HG03469 (cell line): ENCODE measurements at regions not wholly inside any gene's neighbourhood (a gene's known extent, or its start where the extent isn't known, plus 50 kb on each side); places are given as distances from the start of the nearest gene placed in this dataset.

Source experiments
- ATAC-seq: cut with Tn5 transposase; IDR thresholded peaks from one replicate; pipeline ENCODE4 v1.9.1; 2021; ENCODE audit warnings: mild to moderate bottlenecking, moderate library complexity, moderate number of reproducible peaks; ENCODE audit not compliant: unreplicated experiment

DNA sequence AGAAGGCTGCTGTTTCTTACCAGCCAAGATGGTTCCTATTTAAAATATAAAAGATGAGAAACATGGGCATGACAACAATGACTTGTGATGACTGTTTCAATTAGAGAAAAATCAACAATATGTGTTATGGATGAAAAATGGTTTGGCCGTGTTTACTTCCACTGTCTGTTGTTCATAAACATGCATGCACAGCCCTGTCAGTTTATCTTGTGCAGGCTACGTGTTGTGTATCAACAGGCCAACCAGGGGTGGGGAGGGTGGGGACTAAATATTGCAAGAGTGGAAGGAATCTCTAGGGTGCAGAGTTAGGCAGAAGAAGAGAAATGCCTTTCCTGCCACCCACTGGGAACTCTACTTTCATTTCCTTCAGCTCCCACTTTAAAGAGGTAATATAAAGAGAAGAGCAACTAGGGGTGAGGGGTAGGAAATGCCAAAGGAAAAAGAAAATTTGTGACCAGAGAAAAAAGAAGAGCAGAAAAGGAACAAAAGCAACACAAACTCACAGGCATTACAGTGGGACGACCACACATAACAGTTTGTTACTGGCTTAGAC, 116.8 kb upstream of the MEIS1 start:
- ATAC-seq, result no peak

- no peak for ATAC-seq
Measured at GRCh38 chr2:66317268-66317890, 117.5 kb upstream of the MEIS1 start.

GRCh38 chr2:66306483-66306882, 128.4 kb upstream of the MEIS1 start:
- ATAC-seq, result no peak

DNA sequence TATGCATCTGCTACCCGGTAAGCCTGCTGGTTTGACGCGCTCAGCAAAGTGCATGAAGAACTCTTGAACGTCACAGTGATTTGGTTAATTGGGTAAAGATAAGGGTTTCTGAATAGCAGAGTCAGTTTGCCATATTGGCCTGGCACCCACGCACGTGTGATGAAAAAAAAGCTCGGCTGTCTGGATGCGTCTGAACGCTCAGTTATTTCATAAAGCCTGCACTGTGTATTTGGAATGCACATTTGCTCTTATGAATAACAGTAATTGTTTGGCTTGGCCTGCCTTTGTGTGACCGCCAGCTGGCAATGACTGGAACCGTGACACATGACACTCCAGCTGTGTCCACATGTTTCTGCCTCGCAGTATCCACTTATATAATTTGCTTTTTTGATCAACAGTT, 129.2 kb upstream of the MEIS1 start:
- ATAC-seq, result no peak

DNA sequence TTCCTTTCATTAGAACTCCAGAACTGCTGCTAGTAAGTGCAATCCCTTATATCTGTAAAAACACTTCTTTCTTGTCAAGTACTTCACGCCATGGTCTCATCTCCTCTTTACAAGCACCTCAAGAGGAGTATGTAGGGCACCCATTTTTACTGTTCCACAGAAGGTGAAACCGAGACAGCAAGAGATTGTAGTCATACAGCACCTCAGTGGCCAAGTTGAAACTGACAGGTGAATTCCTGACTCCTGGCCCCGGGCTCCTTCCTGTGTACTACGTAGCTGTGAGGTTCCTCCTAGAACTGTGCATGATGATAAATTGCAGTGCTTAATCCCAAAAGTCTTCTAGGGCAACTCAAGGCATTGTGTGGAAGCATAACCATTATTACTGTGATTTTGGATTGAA, 131.5 kb upstream of the MEIS1 start:
- no peak for ATAC-seq

DNA sequence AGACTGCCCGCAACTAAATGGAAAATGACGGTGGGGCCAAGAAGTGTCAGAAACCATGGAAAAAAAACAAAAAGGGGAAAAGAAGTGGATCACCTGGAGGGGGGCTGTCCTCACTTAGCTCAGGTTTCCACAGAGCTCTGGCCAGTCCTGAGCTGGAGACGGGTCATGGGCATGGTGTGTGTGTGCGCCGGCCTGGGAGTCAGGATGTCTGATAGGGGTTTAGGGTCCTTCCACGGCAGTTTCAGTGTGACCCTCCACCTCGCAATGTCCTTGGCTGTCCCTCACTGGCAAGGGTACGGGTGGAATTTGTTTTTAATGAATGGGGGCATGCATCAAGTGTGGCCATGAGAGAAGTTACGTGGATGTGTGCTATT, 133.2 kb upstream of the MEIS1 start:
- no peak for ATAC-seq

- no peak for ATAC-seq
Measured at GRCh38 chr2:66301022-66301766, 133.7 kb upstream of the MEIS1 start.

DNA sequence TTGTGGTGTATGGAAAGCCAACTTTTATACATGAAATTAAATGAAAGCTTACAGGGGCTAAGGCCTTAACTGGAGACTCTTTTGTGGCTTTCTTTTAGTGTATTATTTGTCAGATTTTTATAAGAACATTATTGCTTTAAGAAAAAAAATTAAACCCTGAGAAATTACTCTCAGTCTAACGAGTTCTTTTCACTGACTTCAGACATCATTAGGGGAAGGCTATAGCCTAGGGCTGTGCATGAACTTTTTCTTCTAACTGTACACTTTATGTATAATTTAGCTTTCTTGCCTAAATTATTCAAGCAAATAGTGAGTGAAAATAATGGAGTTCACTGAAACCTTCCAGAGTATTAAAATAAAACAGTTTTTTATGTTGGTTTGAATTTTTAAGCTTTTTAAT, 151.1 kb upstream of the MEIS1 start:
- ATAC-seq, result no peak

DNA sequence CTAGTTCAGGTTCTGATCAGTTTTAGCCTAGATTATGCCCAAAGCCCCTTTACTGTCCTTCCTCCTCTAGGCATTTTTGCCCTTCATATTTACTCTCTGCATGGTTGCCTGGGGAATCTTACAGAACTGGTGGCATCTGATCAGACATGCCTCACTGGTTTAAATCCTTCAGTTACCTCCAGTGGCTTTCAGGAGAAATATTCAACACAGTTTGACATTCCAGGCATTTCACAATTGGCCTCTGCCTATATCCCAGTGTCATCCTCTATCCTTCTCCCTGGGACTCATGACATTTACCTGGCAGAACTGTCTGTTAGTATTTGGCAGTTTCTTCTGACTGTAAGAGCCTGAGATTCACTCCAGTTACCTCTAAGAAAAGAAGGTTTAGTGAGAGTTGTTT, 152.9 kb upstream of the MEIS1 start:
- no peak for ATAC-seq

GRCh38 chr2:66279024-66279423, 155.9 kb upstream of the MEIS1 start:
- no peak for ATAC-seq

DNA sequence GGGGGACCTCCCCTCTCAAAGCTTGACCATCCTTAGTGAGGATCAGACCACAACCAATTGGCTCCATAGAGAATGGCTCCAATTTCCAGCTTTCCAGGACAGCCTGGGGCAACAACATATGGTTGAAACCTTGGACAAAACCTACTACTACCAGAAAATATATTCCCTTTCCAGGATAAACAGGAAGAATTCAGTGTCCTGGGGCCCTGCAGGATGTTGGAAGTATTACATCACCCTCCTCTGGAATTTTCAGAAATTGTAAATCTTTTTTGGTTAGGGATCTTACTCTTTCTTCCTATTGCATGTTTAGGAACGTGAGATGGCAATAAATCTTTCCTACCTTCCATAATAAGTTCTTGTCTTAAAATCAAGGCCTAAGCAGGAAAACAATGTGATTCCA, 158.9 kb upstream of the MEIS1 start:
- no peak for ATAC-seq

DNA sequence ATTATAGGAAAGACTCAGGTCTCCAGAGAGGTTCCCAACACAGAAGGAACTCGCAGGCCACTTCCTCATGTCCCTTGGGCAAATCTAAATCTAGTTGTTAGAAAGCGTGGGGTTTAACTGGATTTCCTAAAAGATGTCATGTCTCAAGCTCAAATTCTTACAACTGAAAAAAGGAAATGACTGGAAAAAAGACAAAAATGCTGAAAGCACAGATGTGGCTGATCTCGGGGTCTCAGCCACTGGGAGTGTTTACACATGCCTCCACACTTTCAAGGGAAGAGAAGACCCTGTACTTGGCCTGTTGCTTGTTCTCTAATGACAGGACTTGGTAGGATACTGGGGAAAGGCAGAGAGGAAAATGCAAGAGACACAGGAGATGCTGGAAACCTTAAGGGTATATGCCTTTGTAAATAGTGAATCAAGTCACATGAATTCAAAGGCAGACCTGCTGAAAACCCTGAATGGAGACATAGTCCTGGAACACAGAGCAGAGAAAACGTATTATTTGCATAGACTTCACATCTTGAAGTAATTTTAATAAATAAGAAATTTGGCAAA, 160.9 kb upstream of the MEIS1 start:
- no peak for ATAC-seq

- ATAC-seq, result no peak
Measured at GRCh38 chr2:66272751-66273150, 162.2 kb upstream of the MEIS1 start.

GRCh38 chr2:66271777-66272176, 163.1 kb upstream of the MEIS1 start:
- ATAC-seq, result no peak

DNA sequence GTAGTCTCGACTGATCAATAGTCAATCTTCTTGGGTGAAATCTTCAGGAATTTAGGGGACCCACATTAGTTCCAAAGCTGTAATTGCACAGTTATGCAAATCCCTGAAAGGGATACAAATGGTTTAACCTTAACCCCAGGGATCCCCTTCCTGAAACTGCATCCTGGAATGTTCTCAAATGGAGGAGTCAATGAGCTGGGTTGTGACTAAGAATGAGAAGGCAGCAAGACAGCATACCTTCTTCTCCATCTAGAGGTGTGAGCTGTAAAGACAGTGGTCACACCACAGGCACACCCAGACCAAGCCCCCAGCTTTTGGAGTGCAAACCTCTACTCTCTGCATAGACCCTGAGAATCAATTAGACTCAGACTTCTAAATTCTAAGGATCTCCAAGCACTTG, 164.7 kb upstream of the MEIS1 start:
- no peak for ATAC-seq

DNA sequence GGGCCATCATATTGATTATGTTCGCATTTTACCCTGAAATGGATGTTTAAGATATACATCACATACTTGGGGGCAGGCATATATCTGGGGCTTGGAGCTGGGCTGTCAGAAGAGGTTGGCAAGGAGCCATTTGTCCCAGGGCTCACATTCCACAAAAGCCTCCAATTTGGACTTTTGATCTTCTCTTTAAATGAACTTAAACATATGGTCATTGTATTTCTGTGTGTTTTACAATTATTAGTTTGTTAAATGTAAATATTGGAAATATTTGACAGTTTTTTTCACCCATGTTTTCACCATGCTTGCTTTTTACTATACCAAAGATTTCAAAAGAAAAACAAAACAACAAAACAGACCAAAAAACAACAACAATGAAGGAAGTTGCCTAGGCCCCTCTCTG, 165.8 kb upstream of the MEIS1 start:
- ATAC-seq, result no peak

- no peak for ATAC-seq
Measured at GRCh38 chr2:66268756-66269155, 166.2 kb upstream of the MEIS1 start.

DNA sequence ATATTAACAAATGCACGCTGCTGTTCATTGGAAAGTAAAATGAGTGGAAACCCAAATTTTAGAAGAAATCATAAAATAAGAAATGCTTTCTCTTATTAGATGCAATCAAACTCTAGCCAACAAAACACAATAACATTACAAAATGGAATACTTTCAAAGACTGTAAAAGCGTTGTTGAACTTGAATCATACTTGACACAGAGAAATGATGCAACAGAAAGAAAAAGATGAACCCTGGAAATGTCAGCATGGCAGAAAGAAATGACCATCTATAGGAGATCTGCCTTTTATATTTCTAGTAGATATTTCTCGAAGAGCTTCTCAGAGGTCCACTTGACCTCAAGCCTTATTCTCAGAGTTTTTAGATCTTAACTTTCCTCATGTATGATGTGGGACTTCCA, 170.6 kb upstream of the MEIS1 start:
- ATAC-seq, result no peak

- no peak for ATAC-seq
Measured at GRCh38 chr2:66255867-66256266, 179.1 kb upstream of the MEIS1 start.

DNA sequence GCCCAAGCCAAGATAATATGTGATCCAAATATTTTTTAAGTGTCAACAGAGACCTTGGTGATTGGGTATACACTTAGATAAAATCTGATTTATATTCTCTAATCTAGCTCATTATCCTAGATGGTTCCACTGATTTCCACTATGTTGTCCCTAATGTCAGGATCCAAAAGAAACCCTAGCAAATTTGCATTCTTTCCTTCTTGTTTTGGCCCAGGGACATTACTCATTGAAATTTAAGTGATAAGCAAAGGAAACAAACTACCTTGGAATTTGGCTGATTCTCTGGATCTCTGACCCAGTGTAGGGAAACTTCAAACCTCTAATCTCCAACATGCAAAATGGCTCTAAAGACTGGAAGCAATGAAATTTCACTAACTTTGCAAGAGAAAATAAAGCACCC, 179.8 kb upstream of the MEIS1 start:
- ATAC-seq, result no peak

DNA sequence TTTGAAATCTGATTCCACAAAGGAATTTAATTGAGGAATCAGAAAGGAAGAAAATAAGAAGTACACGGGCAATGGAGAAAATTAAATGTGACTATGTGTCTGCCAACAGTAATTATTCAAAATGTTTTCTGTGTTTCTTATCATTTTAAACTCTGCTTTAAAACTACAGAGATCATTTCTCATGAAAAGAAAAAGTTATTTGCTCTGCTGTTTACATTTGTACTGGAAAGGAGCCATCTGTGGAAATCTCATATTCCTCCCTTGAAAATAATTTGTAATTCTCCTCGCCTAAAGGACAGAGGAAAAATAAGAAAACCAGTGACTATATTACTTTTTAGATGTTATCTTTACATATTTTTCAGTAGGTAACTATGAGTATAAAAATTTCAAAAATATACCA, 181.9 kb upstream of the MEIS1 start:
- no peak for ATAC-seq

DNA sequence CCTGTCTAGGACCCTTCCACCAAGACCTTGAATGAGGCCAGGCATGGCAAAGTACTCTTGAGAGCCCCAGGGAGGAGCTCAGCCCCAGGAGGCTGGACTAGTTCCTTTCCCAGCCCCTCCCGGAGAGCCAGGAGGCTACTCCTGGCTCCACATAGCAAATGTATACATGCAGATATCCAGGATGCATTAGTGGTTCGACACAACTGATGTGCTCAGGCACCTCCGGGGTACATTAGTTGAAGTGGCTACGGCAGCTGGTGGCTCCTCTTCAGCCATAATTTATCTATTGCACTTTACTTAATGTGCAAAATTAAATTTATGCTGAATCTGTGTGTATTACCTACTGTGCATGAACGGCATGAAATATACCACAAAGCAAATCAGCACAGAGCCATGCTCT, 182.8 kb upstream of the MEIS1 start:
- no peak for ATAC-seq
